Stimulated activated naive B cell treated with anti-CD40 and anti-IgM and Interleukin-4, amounts not matched to agents 10 μg/mL and 1 μg/mL and 100 μg/mL, for 72 hours (primary cell): ENCODE measurements at regions not wholly inside any gene's neighbourhood (a gene's known extent, or its start where the extent isn't known, plus 50 kb on each side); places are given as distances from the start of the nearest gene placed in this dataset.

ENCODE experiments used
- ATAC-seq, 2 donors: fragments of 150-1000 bp; cut with Tn5 transposase; replicated peaks; 2 replicates each; pipeline ENCODE4 v1.10.0; 2021; ENCODE audit warnings: moderate library complexity in 1 of 2
- DNase-seq: peaks from one replicate; pipeline ENCODE4 v3.0.0; 2021
- H3K27ac Mint-ChIP-seq: one replicate; pipeline ENCODE4 v1.8.0; 2022; ENCODE audit warnings: mild to moderate bottlenecking, mixed read lengths
- H3K27me3 Mint-ChIP-seq, 2 donors: one replicate each; pipeline ENCODE4 v1.8.0; 2022; ENCODE audit warnings: mixed read lengths in 2 of 2
- H3K36me3 Mint-ChIP-seq, 2 donors: one replicate each; pipeline ENCODE4 v1.8.0; 2022; ENCODE audit warnings: mixed read lengths in 2 of 2, mild to moderate bottlenecking in 1 of 2
- H3K4me1 Mint-ChIP-seq, 2 donors: one replicate each; pipeline ENCODE4 v1.8.0; 2022; ENCODE audit warnings: mixed read lengths in 2 of 2, mild to moderate bottlenecking in 1 of 2
- H3K4me3 Mint-ChIP-seq, 2 donors: one replicate each; pipeline ENCODE4 v1.8.0; 2022; ENCODE audit warnings: mild to moderate bottlenecking in 2 of 2, mixed read lengths in 2 of 2, moderate library complexity in 1 of 2
- H3K9me3 Mint-ChIP-seq, 2 donors: one replicate each; pipeline ENCODE4 v1.8.0; 2022; ENCODE audit warnings: mixed read lengths in 2 of 2, mild to moderate bottlenecking in 1 of 2

DNA sequence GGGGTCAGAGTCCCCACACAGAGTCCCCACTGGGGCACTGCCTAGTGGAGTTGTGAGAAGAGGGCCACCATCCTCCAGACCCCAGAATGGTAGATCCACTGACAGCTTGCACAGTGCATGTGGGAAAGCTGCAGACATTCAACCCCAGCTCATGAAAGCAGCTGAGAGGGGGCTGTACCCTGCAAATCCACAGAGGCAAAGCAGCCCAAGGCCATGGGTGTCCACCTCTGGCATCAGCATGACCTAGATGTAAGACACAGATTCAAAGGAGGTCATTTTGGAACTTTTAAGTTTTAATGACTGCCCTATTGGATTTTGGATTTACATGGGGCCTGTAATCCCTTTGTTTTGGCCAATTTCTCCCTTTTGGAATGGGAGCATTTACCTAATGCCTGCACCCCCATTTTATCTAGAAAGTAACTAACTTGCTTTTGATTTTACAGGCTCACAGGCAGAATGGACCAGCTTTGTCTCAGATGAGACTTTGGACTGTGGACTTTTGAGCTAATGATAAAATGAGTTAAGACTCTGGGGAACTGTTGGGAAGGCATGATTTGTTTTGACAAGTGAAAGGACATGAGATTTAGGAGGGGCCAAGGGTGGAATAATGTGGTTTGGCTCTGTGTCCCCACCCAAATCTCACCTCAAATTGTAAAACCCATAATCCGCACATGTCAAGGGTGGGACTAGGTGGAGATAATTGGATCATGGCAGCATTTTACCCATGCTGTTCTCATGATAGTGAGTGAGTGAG lies 56.3 kb upstream of the ITGA1 start:
- H3K4me1 Mint-ChIP-seq, result no peaks in the 10 kb centered on the region

GRCh38 chr5:52734557-52734956 lies 53.2 kb upstream of the ITGA1 start:
- Mint-ChIP-seq H3K4me3 (no peak overlapping the region), H3K36me3 (no peaks in the 10 kb centered on the region), H3K27me3 (peaks cover 0 to 7% of the 10 kb centered on the region in 2 donors), H3K9me3 (peaks cover 0 to 5% of the 10 kb centered on the region in 2 donors), H3K27ac (no peak overlapping the region), H3K4me1 (peaks cover 0 to 2% of the 10 kb centered on the region in 2 donors)
- no peak for ATAC-seq
- no peak for DNase-seq

More for the DNA sequence above, 56.3 kb upstream of the ITGA1 start:
- H3K9me3 Mint-ChIP-seq, result peaks cover 0 to 5% of the 10 kb centered on the region in 2 donors
- ATAC-seq, result no peak
- no peak for DNase-seq
- no peak overlapping the region for H3K4me3 Mint-ChIP-seq
- no peaks in the 10 kb centered on the region for H3K36me3 Mint-ChIP-seq
- H3K27ac Mint-ChIP-seq, result no peak overlapping the region
- peaks cover 0 to 7% of the 10 kb centered on the region in 2 donors for H3K27me3 Mint-ChIP-seq

GRCh38 chr5:52735139-52735538 lies 52.6 kb upstream of the ITGA1 start:
- DNase-seq (no peak), ATAC-seq (no peak)
- Mint-ChIP-seq H3K36me3 (no peaks in the 10 kb centered on the region), H3K4me3 (no peak overlapping the region), H3K9me3 (peaks cover 0 to 5% of the 10 kb centered on the region in 2 donors), H3K4me1 (peaks cover 0 to 2% of the 10 kb centered on the region in 2 donors), H3K27ac (no peak overlapping the region), H3K27me3 (peaks cover 0 to 4% of the 10 kb centered on the region in 2 donors)
